T-helper 1 cell treated with Interleukin-12 subunit alpha and Interleukin-12 subunit beta and Interleukin-4 antibody, amounts not matched to agents 30 ng/mL and 1 ng/mL, for 36 hours (primary cell): ENCODE measurements at regions not wholly inside any gene's neighbourhood (a gene's known extent, or its start where the extent isn't known, plus 50 kb on each side); places are given as distances from the start of the nearest gene placed in this dataset.
"Not testable (repeated sequence)": the region's sequence is repeated elsewhere in the genome, so short reads cannot be mapped to it uniquely, and the experiment has no call there.

Experiments used
- intact Hi-C: fragments of 100-400 bp; cut with micrococcal nuclease; formaldehyde crosslinking; loops from one replicate; pipeline ENCODE4 v1.15.1; 2024

- intact Hi-C loops = loop anchor here (5.0 kb wide), 1 partner anchor 93 kb away; no protein-coding TSS in a partner anchor
Observed at GRCh38 chr15:30755036-30755687, 129.2 kb downstream of the ARHGAP11B start.

GRCh38 chr15:30760633-30761032 lies 134.7 kb downstream of the ARHGAP11B start:
- intact Hi-C loops = not testable (repeated sequence)

DNA sequence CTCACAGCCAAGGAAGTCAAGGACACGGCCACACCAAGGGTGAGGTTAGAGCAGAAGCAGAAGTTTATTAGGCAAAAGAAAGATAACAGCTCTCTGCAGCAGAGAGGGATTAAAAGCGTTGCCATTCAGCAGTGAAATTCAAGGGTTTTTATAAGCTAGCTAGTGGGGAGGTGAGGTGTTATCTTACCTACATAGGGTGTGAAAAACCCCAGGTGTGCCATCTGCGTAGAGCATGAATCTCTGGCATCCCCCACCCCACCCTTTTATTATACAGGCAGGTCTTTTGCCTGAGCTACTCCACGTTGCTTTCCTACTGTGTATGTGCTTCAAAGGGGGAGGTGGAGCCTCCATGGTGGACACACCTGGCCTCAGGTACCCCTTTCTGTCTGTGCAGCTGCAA lies 135.4 kb downstream of the ARHGAP11B start:
- intact Hi-C loops = not testable (repeated sequence)

DNA sequence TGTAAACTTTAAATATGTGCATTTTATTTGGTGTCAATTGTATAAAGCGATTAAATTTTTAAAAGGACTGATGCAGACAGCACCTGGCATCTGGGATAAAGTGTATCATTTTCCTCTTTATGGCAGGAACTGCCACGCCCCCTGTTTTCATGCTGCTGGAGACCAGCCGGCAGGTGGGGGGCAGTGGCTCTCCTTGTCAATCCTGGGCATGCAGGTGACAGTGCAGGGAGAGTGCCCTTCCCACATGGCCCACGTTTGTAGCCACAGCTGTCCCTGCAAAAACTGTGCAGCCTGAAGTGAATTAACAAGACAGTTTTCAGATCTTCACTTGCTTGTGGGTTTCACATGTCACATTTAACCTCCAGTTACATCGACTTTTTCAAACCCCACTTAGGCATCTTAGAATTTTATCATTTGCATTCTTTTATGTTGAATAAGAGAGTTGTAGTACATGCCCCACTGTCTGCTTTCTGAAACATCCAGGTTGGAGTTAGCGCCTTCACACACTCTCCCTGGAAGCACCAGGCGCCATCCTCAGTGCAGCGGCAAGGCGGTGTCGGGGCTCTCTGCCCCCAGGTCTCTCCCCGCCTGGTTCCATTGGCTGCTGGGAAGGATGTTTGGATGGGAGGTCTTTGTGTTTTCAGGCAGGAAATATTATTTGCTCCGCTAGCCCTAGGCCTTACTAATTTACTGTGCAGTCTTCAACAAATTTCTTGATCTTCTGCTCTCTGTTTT lies 134.2 kb upstream of the FAN1 start:
- intact Hi-C loops = not testable (repeated sequence)

DNA sequence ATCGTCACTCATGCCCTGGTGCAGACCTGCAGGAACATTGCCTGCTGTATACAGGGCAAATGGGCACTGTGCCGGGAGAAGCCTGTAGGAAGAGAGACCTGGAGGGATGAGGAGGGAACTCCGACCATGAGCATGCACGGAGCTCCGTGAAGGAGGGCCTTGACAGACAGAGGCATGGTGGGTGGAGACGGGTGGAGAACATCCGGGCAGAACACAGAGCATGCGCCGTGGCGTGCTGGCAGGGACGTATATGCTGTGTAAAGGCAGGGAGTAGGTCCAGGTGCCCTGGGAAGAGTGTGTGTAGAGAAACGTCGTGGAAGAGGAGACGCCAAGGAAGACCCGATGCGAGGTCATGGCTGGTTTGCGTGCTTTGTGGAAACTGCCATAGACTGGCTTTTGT lies 133.0 kb upstream of the FAN1 start:
- intact Hi-C loops = no loop called here

DNA sequence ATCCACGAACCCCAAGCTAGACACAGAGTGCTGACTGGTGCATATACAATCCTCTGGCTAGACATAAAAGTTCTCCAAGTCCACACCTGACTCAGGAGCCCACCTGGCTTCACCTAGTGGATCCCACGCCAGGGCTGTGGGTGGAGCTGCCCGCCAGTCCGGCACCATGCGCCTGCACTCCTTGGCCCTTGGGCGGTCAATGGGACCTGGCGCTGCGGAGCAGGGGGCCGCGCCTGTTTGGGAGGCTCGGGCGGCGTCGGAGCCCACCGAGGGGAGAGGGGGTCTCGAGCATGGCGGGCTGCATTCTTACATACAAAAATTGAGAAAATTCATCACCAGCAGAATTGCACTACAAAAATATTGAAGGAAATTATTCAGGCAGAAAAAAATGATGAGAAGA lies 120.7 kb upstream of the FAN1 start:
- intact Hi-C loops = no loop called here

- intact Hi-C loops = no loop called here
Observed at GRCh38 chr15:30788595-30788994, 115.1 kb upstream of the FAN1 start.

DNA sequence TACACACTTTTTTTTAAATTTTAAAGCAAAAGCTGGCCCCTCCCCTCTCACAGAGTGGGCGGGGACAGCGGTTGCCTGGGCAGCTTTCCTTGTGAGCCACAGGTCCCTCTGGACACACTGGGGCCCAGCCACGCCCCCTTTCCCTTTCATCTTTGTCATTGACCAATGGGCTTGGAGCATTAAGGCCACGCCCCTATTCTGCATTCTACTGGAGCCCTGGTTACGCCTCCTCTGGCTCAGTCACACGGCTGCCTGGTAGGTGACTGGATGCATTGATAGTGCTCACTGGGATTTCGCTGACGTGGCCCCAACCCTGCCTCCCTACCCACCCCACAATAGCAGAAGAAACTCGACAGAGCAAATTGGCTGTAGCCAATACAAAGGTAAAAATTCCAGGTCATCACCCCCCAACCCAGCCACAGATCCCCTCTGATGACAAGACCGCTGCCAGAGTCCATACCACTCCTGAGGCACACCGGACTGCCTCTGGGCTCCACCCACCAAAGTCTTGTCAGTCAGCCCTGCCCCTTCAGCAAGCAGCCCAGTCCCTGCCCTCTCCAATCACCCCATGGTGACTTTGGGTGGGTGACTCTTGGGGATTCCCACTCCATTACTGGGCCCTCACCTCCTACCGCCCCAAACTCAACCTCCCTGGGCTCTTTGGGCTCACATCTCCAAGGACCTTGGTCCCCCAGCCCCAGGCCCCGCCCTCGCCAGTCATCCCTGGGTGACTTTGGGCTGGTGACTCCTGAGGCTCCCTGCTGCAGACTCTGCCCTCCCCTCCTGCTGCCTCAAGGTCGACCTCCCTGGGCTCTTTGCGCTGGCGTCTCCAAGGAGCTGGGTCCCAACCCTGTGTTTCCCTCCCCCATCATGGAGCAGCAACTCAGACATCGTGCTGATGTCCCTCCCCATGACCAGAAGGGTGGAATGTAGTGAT lies 112.2 kb upstream of the FAN1 start:
- intact Hi-C loops = no loop called here

- intact Hi-C loops = not testable (repeated sequence)
Observed at GRCh38 chr15:30792843-30793242, 110.9 kb upstream of the FAN1 start.

DNA sequence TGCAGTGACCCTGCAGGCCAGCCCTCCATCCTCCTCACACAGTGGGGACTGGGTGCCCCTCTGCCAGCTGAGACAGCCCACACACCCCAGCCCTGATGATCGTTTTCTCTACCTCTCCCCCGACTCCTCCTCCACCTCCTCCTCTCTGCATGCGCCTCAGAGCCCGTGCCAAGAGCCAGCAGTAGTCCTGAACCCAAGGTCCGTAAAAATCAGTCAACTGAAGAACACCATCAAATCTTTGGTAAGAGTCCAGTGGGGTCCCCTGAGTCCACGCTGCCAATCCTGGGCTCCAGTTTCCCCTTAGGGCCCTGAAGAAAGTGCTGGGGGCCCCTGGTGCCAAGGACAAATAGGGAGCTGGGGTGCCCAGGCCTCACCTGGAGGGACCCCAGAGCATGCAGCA lies 109.3 kb upstream of the FAN1 start:
- intact Hi-C loops = no loop called here

GRCh38 chr15:30799565-30799964 lies 104.2 kb upstream of the FAN1 start:
- intact Hi-C loops = loop anchor here (1.0 kb wide), 1 partner anchor 60 kb away; no protein-coding TSS in a partner anchor

- intact Hi-C loops = loop anchor here (1.0 to 10.0 kb wide), 2 partner anchors 328 to 693 kb away; no protein-coding TSS in a partner anchor
Observed at GRCh38 chr15:30801140-30801895, 102.4 kb upstream of the FAN1 start.

- intact Hi-C loops = loop anchor here (10.0 kb wide), 1 partner anchor 693 kb away; no protein-coding TSS in a partner anchor
Observed at GRCh38 chr15:30802001-30802400, 101.7 kb upstream of the FAN1 start.

GRCh38 chr15:30803703-30804102 lies 100.0 kb upstream of the FAN1 start:
- intact Hi-C loops = loop anchor here (10.0 kb wide), 1 partner anchor 691 kb away; no protein-coding TSS in a partner anchor

- intact Hi-C loops = no loop called here
Observed at GRCh38 chr15:30816430-30816829, 87.3 kb upstream of the FAN1 start.

GRCh38 chr15:30823068-30823813 lies 80.5 kb upstream of the FAN1 start:
- intact Hi-C loops = not testable (repeated sequence)

DNA sequence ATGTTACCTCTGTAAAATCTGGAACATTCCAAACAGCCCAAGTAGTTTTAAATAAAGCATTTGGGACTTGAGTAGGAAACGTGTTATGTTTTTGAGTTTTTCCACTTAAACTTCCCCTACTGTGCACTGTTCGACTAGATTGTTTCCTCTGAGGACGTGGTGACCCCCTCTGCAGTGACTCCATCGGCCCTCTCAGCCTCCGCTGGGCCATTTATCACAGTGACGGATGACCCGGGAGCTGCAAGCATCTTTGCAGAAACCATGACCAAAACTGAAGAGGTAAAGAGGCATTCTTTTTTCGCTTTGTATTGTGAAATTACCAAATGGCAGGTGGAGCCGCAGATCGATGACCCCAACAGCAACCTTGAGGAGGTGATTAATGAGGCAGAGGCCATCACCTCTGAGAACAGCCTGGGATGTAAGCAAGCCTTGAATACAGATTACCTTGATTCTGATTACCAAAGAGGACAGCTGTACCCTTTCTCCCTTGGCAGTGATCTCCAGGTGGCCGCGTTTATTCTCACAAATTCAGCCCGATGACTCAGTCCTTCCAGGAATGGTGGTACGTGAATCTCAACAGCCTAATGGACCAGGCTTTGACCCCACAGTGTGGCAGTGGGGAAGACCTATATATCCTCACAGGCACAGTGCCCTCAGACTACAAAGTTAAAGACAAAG lies 79.1 kb upstream of the FAN1 start:
- intact Hi-C loops = no loop called here

DNA sequence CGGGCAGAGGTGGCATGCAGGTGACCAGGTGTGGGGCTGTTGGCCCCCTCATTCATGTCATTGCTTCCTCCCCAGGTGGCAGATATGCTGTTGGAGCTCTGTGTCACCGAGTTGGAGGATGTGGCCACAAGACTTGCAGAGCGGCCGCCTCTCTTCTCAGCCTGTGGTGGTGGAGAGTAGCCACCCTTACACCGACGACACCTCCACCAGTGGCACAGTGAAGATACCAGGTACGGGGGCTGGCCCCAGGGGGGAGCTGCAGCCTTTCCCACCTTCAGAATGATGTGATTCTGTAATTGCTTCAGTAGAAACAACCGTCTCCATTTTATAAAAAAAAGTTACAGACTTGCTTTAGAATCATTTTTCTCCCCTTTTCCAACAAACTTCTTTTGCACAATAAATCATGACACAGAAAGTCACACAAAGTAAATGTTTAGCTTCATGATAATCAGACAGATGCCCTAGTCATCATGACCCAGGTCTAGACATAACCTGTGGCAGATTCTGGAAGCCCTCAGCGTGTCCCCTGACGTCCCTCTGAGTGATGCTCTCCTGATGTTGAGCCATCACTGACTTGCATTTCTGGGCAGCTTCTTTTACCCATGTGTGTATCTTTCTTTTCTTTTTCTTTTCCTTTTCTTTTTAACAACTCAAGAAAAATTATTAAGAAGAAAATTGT lies 76.0 kb upstream of the FAN1 start:
- intact Hi-C loops = no loop called here

DNA sequence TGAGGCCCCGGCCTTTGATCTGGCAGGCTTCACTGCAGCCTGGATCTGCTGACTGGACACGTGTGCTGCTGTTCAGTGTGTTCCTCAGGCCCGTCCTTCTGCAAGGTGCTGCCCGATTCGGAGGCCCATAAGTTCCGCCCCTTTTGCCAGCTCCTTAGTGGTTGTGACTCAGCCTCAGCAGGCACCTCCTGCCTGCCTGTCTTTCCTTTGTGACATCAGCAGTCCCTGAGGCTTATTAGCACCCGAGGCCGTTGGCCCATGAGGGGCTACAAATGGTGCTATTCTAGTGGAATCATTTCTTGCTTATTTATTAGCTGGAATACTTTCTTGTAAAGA lies 75.4 kb upstream of the FAN1 start:
- intact Hi-C loops = not testable (repeated sequence)
